Fibroblast of lung (primary cell): ENCODE measurements at regions not wholly inside any gene's neighbourhood (a gene's known extent, or its start where the extent isn't known, plus 50 kb on each side); places are given as distances from the start of the nearest gene placed in this dataset.
A peak's percentile ranks its signal among the peaks of the same experiment; 100 is the strongest.

ENCODE experiments used
- DNase-seq, 2 donors: peaks; one replicate each; pipeline versions ENCODE4 v3.0.0 to v3.0.0-alpha.2; 2010; ENCODE audit warnings: low read depth in 2 of 2
- H2AFZ ChIP-seq: 2 replicates; pipeline ENCODE4 v1.5.1; 2012; ENCODE audit warnings: low read length, control low read depth, inconsistent platforms
- H3K27ac ChIP-seq: 2 replicates; pipeline ENCODE4 v1.5.1; 2011; ENCODE audit warnings: low read length, control low read depth; ENCODE audit not compliant: insufficient read depth
- H3K27me3 ChIP-seq: 2 replicates; pipeline ENCODE4 v1.5.1; 2011; ENCODE audit warnings: mild to moderate bottlenecking, low read length; ENCODE audit not compliant: control insufficient read depth, insufficient read depth
- H3K36me3 ChIP-seq: 2 replicates; pipeline ENCODE4 v1.5.1; 2011; ENCODE audit warnings: low read length; ENCODE audit not compliant: control insufficient read depth, insufficient read depth
- H3K4me1 ChIP-seq: 2 replicates; pipeline ENCODE4 v1.5.1; 2011; ENCODE audit warnings: low read length; ENCODE audit not compliant: control insufficient read depth, insufficient read depth; ENCODE audit errors: extremely low read depth
- H3K4me2 ChIP-seq: 2 replicates; pipeline ENCODE4 v1.5.1; 2011; ENCODE audit warnings: low read length, control low read depth; ENCODE audit not compliant: insufficient read depth; ENCODE audit errors: extremely low read depth
- H3K4me3 ChIP-seq, 4 experiments: fragments of 200-600 bp in 1 of 4; sonication (generic) in 1 of 4; replicated peaks in 1 of 4; 2 replicates each; pipeline ENCODE4 v1.5.1; 2011 to 2016; ENCODE audit warnings: low read length in 4 of 4, low read depth in 3 of 4, mild to moderate bottlenecking in 3 of 4, control low read depth in 2 of 4, inconsistent platforms in 1 of 4, mixed read lengths in 1 of 4; ENCODE audit not compliant: insufficient read depth in 1 of 4; ENCODE audit errors: control extremely low read depth in 1 of 4
- H3K79me2 ChIP-seq: 2 replicates; pipeline ENCODE4 v1.5.1; 2012; ENCODE audit warnings: mild to moderate bottlenecking, low read length, inconsistent platforms; ENCODE audit not compliant: control insufficient read depth, insufficient read depth
- H3K9ac ChIP-seq: 2 replicates; pipeline ENCODE4 v1.5.1; 2011; ENCODE audit warnings: mild to moderate bottlenecking, low read length, control low read depth; ENCODE audit not compliant: insufficient read depth
- H3K9me3 ChIP-seq: 2 replicates; pipeline ENCODE4 v1.5.1; 2012; ENCODE audit warnings: low read depth, low read length; ENCODE audit not compliant: control insufficient read depth, insufficient read depth
- H4K20me1 ChIP-seq: 2 replicates; pipeline ENCODE4 v1.5.1; 2011; ENCODE audit warnings: low read length; ENCODE audit not compliant: control insufficient read depth, insufficient read depth; ENCODE audit errors: extremely low read depth
- EZH2 ChIP-seq: IDR thresholded peaks from 2 replicates; pipeline ENCODE4 v1.5.1; 2012; ENCODE audit warnings: low read length, control low read depth, mild to moderate bottlenecking; ENCODE audit errors: missing control alignments
- TF ChIP-seq, protein P1 (sequence below), 2 donors: IDR thresholded peaks in 1 of 2; conservative IDR thresholded peaks in 1 of 2; 1 replicate in 1 of 2; 2 replicates in 1 of 2; pipeline ENCODE4 v1.5.1; 2011 to 2012; ENCODE audit warnings: low read length in 2 of 2, control low read depth in 1 of 2, inconsistent platforms in 1 of 2, low read depth in 1 of 2, mild to moderate bottlenecking in 1 of 2

DNA sequence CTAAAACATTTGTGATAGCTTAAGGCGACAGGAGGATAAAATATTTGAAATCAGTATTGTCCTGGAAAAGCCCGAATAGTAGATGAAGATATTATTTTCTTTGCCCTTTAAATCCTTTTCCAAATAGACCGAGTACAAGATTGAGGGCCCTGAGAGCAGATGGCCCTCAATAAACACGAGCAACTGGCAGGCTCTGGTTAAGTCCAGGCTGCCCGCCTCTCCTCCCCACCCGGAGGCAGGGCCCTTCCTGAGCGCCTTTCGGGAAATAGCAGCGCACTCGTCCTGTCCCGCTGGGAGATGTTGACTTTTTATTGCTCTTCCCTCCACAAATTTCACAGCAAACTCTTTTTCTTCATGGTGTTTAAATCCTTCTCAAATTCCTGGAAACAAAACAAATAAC lies 50.8 kb upstream of the MAX start:
- peaks cover 3% of the 10 kb centered on the region for H3K4me1 ChIP-seq
- no peak for TF ChIP-seq EZH2
- TF ChIP-seq, protein P1, sequence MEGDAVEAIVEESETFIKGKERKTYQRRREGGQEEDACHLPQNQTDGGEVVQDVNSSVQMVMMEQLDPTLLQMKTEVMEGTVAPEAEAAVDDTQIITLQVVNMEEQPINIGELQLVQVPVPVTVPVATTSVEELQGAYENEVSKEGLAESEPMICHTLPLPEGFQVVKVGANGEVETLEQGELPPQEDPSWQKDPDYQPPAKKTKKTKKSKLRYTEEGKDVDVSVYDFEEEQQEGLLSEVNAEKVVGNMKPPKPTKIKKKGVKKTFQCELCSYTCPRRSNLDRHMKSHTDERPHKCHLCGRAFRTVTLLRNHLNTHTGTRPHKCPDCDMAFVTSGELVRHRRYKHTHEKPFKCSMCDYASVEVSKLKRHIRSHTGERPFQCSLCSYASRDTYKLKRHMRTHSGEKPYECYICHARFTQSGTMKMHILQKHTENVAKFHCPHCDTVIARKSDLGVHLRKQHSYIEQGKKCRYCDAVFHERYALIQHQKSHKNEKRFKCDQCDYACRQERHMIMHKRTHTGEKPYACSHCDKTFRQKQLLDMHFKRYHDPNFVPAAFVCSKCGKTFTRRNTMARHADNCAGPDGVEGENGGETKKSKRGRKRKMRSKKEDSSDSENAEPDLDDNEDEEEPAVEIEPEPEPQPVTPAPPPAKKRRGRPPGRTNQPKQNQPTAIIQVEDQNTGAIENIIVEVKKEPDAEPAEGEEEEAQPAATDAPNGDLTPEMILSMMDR (conservative IDR thresholded peaks at IDR 0.05 in 1 of 2, IDR thresholded peaks at IDR 0.05 in 1 of 2; ENCODE audit: low read depth in 1 of 2, low read length in 2 of 2): no peak
- H3K27me3 ChIP-seq: no peaks in the 10 kb centered on the region
- H3K9me3 ChIP-seq: no peaks in the 10 kb centered on the region
- no peak overlapping the region for H3K4me2 ChIP-seq
- H3K79me2 ChIP-seq: no peaks in the 10 kb centered on the region
- no peak overlapping the region for H3K9ac ChIP-seq
- H3K36me3 ChIP-seq: no peaks in the 10 kb centered on the region
- DNase-seq: no peak
- H3K27ac ChIP-seq: no peak overlapping the region
- H2AFZ ChIP-seq: no peak overlapping the region
- H4K20me1 ChIP-seq: no peaks in the 10 kb centered on the region
- no peak overlapping the region for H3K4me3 ChIP-seq

DNA sequence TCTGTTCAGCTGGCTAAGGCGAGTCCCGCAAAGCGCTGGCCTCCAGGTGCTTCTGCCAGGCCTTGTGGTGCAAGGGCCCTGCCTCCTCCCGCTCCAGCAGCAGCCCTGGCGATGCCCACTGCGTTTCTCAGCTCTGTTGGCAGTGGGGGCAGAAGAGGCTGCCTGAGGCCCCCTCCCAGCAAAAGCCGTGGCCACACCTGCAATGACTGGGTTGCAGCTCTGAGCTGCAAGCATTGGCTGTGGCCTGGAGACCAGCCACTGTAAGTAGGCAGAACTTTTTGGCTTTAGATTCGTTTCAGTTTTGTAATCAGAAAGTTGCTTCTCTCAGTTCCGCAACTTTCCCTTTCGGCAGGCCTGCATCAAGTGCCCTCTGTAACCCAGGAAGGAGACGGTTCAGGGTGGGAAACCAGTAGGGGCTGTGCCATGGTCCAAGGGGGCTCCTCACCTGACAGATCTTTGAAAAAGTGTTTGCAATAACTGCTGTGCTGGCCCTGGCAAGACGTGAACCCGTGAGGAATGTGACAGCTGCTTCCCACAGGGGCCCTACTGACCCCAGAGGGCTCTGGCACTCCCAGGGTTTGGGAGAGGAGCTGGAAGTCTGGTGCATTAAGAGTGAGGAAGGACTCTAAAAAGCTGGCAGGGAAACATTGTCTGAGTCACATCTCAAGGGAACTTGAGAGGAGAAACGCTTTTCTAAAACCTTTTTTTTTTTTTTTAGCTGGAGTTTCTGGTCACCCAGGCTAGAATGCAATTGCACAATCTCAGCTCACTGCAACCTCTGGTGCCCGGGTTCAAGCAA lies 54.5 kb upstream of the MAX start:
- Histone ChIP-seq H4K20me1 (no peaks in the 10 kb centered on the region), H2AFZ (peak overlapping the region; percentile 17), H3K4me3 (peak overlapping the region in 3 of 4 experiments; percentile 2 to 46 (median 16)), H3K27me3 (no peaks in the 10 kb centered on the region), H3K27ac (peak overlapping the region; percentile 46), H3K4me2 (peak overlapping the region; percentile 28), H3K9ac (no peak overlapping the region), H3K4me1 (peaks cover 3% of the 10 kb centered on the region), H3K79me2 (no peaks in the 10 kb centered on the region), H3K9me3 (no peaks in the 10 kb centered on the region), H3K36me3 (no peaks in the 10 kb centered on the region)
- peak; percentile 82 to 93 for DNase-seq
- no peak for TF ChIP-seq EZH2
- TF ChIP-seq, protein P1 (conservative IDR thresholded peaks at IDR 0.05 in 1 of 2, IDR thresholded peaks at IDR 0.05 in 1 of 2; ENCODE audit: low read depth in 1 of 2, low read length in 2 of 2): no peak

DNA sequence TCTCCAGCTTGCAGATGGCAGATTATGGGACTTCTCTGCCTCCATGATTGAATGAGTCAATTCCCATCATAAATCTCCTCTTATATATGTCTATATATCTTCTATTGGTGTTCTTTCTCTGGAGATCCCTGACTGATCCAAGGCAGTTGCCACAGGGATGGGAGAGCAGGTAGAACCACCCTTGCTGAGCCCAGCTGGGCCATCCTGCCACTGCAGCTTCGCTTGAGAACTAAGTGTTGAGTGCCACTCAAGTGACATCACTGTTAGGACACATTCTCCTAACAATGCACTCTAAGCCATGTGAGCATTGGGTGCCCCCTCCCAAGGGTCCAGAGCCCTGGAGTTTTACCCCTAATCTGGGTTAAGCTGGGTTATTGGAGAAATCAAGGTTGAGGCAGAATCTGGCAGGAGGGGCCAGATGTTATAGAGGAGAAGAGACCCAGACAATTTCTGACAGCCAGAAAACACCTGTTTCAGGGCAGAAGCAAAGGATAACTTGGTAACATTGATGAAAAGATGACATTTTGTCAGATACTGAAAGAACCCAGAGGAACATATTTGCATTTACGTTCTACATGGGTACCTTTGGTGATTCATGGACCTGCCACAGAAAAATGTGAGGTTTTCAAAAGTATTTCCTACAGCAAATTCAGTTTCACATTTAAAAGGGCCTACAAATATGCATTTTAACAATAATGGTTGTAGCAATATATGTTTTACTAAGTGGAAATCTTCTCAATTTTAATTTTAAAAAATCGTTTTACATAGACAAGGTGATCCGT lies 57.2 kb upstream of the MAX start:
- no peak overlapping the region for H3K9ac ChIP-seq
- no peaks in the 10 kb centered on the region for H3K79me2 ChIP-seq
- no peaks in the 10 kb centered on the region for H3K36me3 ChIP-seq
- H3K27ac ChIP-seq: no peak overlapping the region
- peaks cover 3% of the 10 kb centered on the region for H3K4me1 ChIP-seq
- no peak overlapping the region for H2AFZ ChIP-seq
- no peak overlapping the region for H3K4me2 ChIP-seq
- no peak overlapping the region for H3K4me3 ChIP-seq
- no peaks in the 10 kb centered on the region for H3K9me3 ChIP-seq
- no peaks in the 10 kb centered on the region for H4K20me1 ChIP-seq
- no peak for DNase-seq
- TF ChIP-seq, protein P1 (conservative IDR thresholded peaks at IDR 0.05 in 1 of 2, IDR thresholded peaks at IDR 0.05 in 1 of 2; ENCODE audit: low read depth in 1 of 2, low read length in 2 of 2): no peak
- no peak for TF ChIP-seq EZH2
- no peaks in the 10 kb centered on the region for H3K27me3 ChIP-seq
